ENCODE measurements at regions not wholly inside any gene's neighbourhood (a gene's known extent, or its start where the extent isn't known, plus 50 kb on each side); places are given as distances from the start of the nearest gene placed in this dataset.

- TF ChIP-seq POLR2AphosphoS5 (IDR thresholded peaks at IDR 0.05; ENCODE audit: insufficient read depth in 1 of 2, low read depth in 1 of 2) (no peak), CTCF (IDR thresholded peaks at IDR 0.05) (no peak)
These were observed 604.8 kb upstream of the ADAMTS5 start for GRCh38 chr21:27571706-27572105.

Data from vagina (tissue), 2 donors.